PC-3 (cell line): ENCODE measurements at regions not wholly inside any gene's neighbourhood (a gene's known extent, or its start where the extent isn't known, plus 50 kb on each side); places are given as distances from the start of the nearest gene placed in this dataset.

ENCODE experiments used
- ATAC-seq: fragments of 200-7000 bp; cut with Tn5 transposase; 2 replicates; pipeline ENCODE4 v1.9.1; 2020; ENCODE audit warnings: mild to moderate bottlenecking, moderate library complexity
- BruUV-seq: library from RNA; stranded (reverse); fragments of 400-500 nt; replicated peaks from 2 replicates; lab custom pipeline; 2021; lab: Mats Ljungman, UMichigan
- CTCF ChIA-PET: fragments of 300-600 bp; sonication (Branson Sonifier 250); formaldehyde crosslinking; loops from one replicate; lab custom pipeline; 2022; ENCODE audit warnings: antibody characterized with exemption; lab: Charles Lee
- POLR2A ChIA-PET: fragments of 300-600 bp; sonication (Branson Sonifier 250); formaldehyde crosslinking; loops from one replicate; lab custom pipeline; 2022; ENCODE audit warnings: antibody characterized with exemption; ENCODE audit not compliant: unreplicated experiment; lab: Charles Lee
- DNase-seq: peaks from one replicate; pipeline ENCODE4 v3.0.0-alpha.2; 2015
- H2AFZ ChIP-seq: fragments of 300-600 bp; sonication (generic); 2 replicates; pipeline ENCODE4 v1.6.0; 2016; ENCODE audit warnings: antibody characterized with exemption, low read length
- H3F3A ChIP-seq: fragments of 300-600 bp; sonication (generic); one replicate; pipeline ENCODE4 v1.6.0; 2017; ENCODE audit warnings: antibody characterized with exemption, low read length, control low read depth, mild to moderate bottlenecking; ENCODE audit not compliant: unreplicated experiment
- H3K27ac ChIP-seq: fragments of 300-600 bp; sonication (generic); 2 replicates; pipeline ENCODE4 v1.5.1; 2016; ENCODE audit warnings: mild to moderate bottlenecking, low read length
- H3K27me3 ChIP-seq: fragments of 300-600 bp; sonication (generic); 2 replicates; pipeline ENCODE4 v1.6.1; 2016; ENCODE audit warnings: low read length, mixed read lengths
- H3K36me3 ChIP-seq: fragments of 300-600 bp; sonication (generic); 2 replicates; pipeline ENCODE4 v1.6.1; 2016; ENCODE audit warnings: low read depth, mixed run types, low read length, mixed read lengths
- H3K4me1 ChIP-seq: fragments of 300-600 bp; sonication (generic); 2 replicates; pipeline ENCODE4 v1.5.1; 2016; ENCODE audit warnings: low read length; ENCODE audit not compliant: insufficient read depth
- H3K4me2 ChIP-seq: fragments of 300-600 bp; sonication (generic); 2 replicates; pipeline ENCODE4 v1.6.0; 2016; ENCODE audit warnings: low read length
- H3K4me3 ChIP-seq: fragments of 300-600 bp; sonication (generic); 2 replicates; pipeline ENCODE4 v1.5.1; 2016; ENCODE audit warnings: mild to moderate bottlenecking, low read length, mixed read lengths
- H3K79me2 ChIP-seq: fragments of 300-600 bp; sonication (generic); 2 replicates; pipeline ENCODE4 v1.6.1; 2017; ENCODE audit warnings: low read length, mixed read lengths
- H3K9ac ChIP-seq: fragments of 300-600 bp; sonication (generic); 2 replicates; pipeline ENCODE4 v1.6.0; 2016; ENCODE audit warnings: mild to moderate bottlenecking, low read length
- H3K9me2 ChIP-seq: fragments of 300-600 bp; sonication (generic); replicated peaks from 2 replicates; pipeline ENCODE4 v1.6.1; 2016; ENCODE audit warnings: mixed run types, low read length, mixed read lengths
- H3K9me3 ChIP-seq: fragments of 300-600 bp; sonication (generic); 2 replicates; pipeline ENCODE4 v1.6.1; 2016; ENCODE audit warnings: low read length, mixed read lengths
- H4K20me1 ChIP-seq: fragments of 300-600 bp; sonication (generic); 2 replicates; pipeline ENCODE4 v1.6.1; 2016; ENCODE audit warnings: low read length, mixed read lengths
- CTCF ChIP-seq: fragments of 300-600 bp; sonication (generic); conservative IDR thresholded peaks from 2 replicates; pipeline ENCODE4 v1.5.1; 2017; ENCODE audit warnings: antibody characterized with exemption, low read depth, mild to moderate bottlenecking, low read length
- EZH2 ChIP-seq: fragments of 300-600 bp; sonication (generic); IDR thresholded peaks from one replicate; pipeline ENCODE4 v1.6.1; 2017; ENCODE audit warnings: antibody characterized with exemption, mild to moderate bottlenecking, low read length; ENCODE audit not compliant: unreplicated experiment
- EZH2phosphoT487 ChIP-seq: fragments of 300-600 bp; sonication (generic); IDR thresholded peaks from 2 replicates; pipeline ENCODE4 v1.6.1; 2018; ENCODE audit warnings: mild to moderate bottlenecking, antibody characterized with exemption, low read length, borderline replicate concordance
- intact Hi-C: fragments of 100-400 bp; cut with micrococcal nuclease; formaldehyde crosslinking; loops from 2 replicates; pipeline ENCODE4 v1.9.0; 2023

- Histone ChIP-seq H3K9ac (no peak overlapping the region), H3K4me2 (no peak overlapping the region), H3K4me3 (no peak overlapping the region), H3K79me2 (no peaks in the 10 kb centered on the region), H4K20me1 (no peaks in the 10 kb centered on the region), H3K27me3 (no peaks in the 10 kb centered on the region), H2AFZ (no peak overlapping the region), H3F3A (no peaks in the 10 kb centered on the region), H3K36me3 (no peaks in the 10 kb centered on the region), H3K4me1 (peaks cover 15% of the 10 kb centered on the region), H3K9me3 (no peaks in the 10 kb centered on the region), H3K9me2 (no peaks in the 10 kb centered on the region), H3K27ac (no peak overlapping the region)
- no peak for ATAC-seq
- POLR2A ChIA-PET = no interaction called here
- CTCF ChIA-PET = no interaction called here
- TF ChIP-seq EZH2 (no peak), EZH2phosphoT487 (no peak), CTCF (no peak)
- DNase-seq = no peak
- intact Hi-C loops = no loop called here
- no TSS peak for BruUV-seq
Observed at GRCh38 chr1:209522826-209523225, 60.7 kb upstream of the CAMK1G start.

GRCh38 chr1:209526137-209526536 is 57.4 kb upstream of the CAMK1G start:
- Histone ChIP-seq H3K9ac (no peak overlapping the region), H3K4me3 (no peak overlapping the region), H3K36me3 (no peaks in the 10 kb centered on the region), H4K20me1 (no peaks in the 10 kb centered on the region), H3K9me3 (no peaks in the 10 kb centered on the region), H3F3A (no peaks in the 10 kb centered on the region), H3K79me2 (no peaks in the 10 kb centered on the region), H2AFZ (0 out of 2 replicates have a peak overlapping the region, but pooled peaks have one; percentile 0), H3K9me2 (no peaks in the 10 kb centered on the region), H3K4me1 (peaks cover 30% of the 10 kb centered on the region), H3K27me3 (no peaks in the 10 kb centered on the region), H3K4me2 (no peak overlapping the region), H3K27ac (no peak overlapping the region)
- DNase-seq (peak; percentile 47), ATAC-seq (no peak; the same call in 1 of the 2 replicates)
- intact Hi-C loops = no loop called here
- TF ChIP-seq EZH2 (no peak), EZH2phosphoT487 (no peak), CTCF (no peak)
- no TSS peak for BruUV-seq
- ChIA-PET POLR2A (no interaction called here), CTCF (no interaction called here)

GRCh38 chr1:209527372-209527771 is 56.1 kb upstream of the CAMK1G start:
- no peaks in the 10 kb centered on the region for H3K27me3 ChIP-seq
- DNase-seq (peak; percentile 63), ATAC-seq (no peak)
- H2AFZ ChIP-seq = peak overlapping the region; percentile 8; the same call in 1 of the 2 replicates
- intact Hi-C loops = no loop called here
- H3K4me1 ChIP-seq = peaks cover 32% of the 10 kb centered on the region
- CTCF ChIA-PET = no interaction called here
- H3K9ac ChIP-seq = peak overlapping the region; percentile 15; the same call in 1 of the 2 replicates
- peak overlapping the region; percentile 31 for H3K4me2 ChIP-seq
- no peak overlapping the region for H3K4me3 ChIP-seq
- H3K9me2 ChIP-seq = no peaks in the 10 kb centered on the region
- H4K20me1 ChIP-seq = no peaks in the 10 kb centered on the region
- no TSS peak for BruUV-seq
- POLR2A ChIA-PET = no interaction called here
- peak overlapping the region; percentile 72 for H3K27ac ChIP-seq
- H3F3A ChIP-seq = no peaks in the 10 kb centered on the region
- H3K79me2 ChIP-seq = no peaks in the 10 kb centered on the region
- TF ChIP-seq EZH2 = no peak
- TF ChIP-seq EZH2phosphoT487 = no peak
- no peak for TF ChIP-seq CTCF
- no peaks in the 10 kb centered on the region for H3K36me3 ChIP-seq
- H3K9me3 ChIP-seq = no peaks in the 10 kb centered on the region
